SK-N-MC (cell line): ENCODE measurements at regions not wholly inside any gene's neighbourhood (a gene's known extent, or its start where the extent isn't known, plus 50 kb on each side); places are given as distances from the start of the nearest gene placed in this dataset.

Experiments used
- DNase-seq: peaks from one replicate; pipeline ENCODE4 v3.0.0-alpha.2; 2011; ENCODE audit warnings: low read depth, low spot score
- H3K27ac ChIP-seq: fragments of 200-600 bp; sonication (generic); 2 replicates; pipeline ENCODE4 v1.5.1; 2016; ENCODE audit warnings: mixed run types
- H3K36me3 ChIP-seq: fragments of 200-600 bp; sonication (generic); 2 replicates; pipeline ENCODE4 v1.6.1; 2017; ENCODE audit warnings: antibody characterized with exemption, low read length, mixed read lengths; ENCODE audit not compliant: insufficient read depth
- H3K4me3 ChIP-seq: fragments of 200-600 bp; sonication (generic); 2 replicates; pipeline ENCODE4 v1.5.1; 2016
- H3K9ac ChIP-seq: fragments of 200-600 bp; sonication (generic); 2 replicates; pipeline ENCODE4 v1.8.0; 2017; ENCODE audit warnings: mixed run types, mixed read lengths; ENCODE audit not compliant: insufficient read length
- H3K9me3 ChIP-seq: fragments of 200-600 bp; sonication (generic); 2 replicates; pipeline ENCODE4 v1.6.1; 2017; ENCODE audit warnings: low read depth, mild to moderate bottlenecking, antibody characterized with exemption, low read length, moderate library complexity, mixed read lengths
- EZH2 ChIP-seq: fragments of 200-600 bp; sonication (generic); IDR thresholded peaks from one replicate; pipeline ENCODE4 v1.6.1; 2017; ENCODE audit warnings: antibody characterized with exemption
- FOXP2 ChIP-seq: optimal IDR thresholded peaks from 2 replicates; pipeline ENCODE3; 2011; ENCODE audit warnings: mild to moderate bottlenecking, moderate library complexity; ENCODE audit not compliant: insufficient read depth; ENCODE audit errors: extremely low read length, control extremely low read depth
- POLR2AphosphoS5 ChIP-seq: IDR thresholded peaks from 2 replicates; pipeline ENCODE4 v1.6.1; 2012; ENCODE audit warnings: mild to moderate bottlenecking, low read depth, low read length, borderline replicate concordance

GRCh38 chr18:27899893-27900292 lies 277.0 kb downstream of the CDH2 start:
- TF ChIP-seq FOXP2 = no peak
- TF ChIP-seq EZH2 = no peak
- TF ChIP-seq POLR2AphosphoS5 = no peak

GRCh38 chr18:27894746-27895145 lies 282.2 kb downstream of the CDH2 start:
- no peaks in the 10 kb centered on the region for H3K36me3 ChIP-seq
- TF ChIP-seq FOXP2 = no peak
- TF ChIP-seq EZH2 = no peak
- no peak for TF ChIP-seq POLR2AphosphoS5
- no peak overlapping the region for H3K27ac ChIP-seq
- no peak for DNase-seq
- H3K9ac ChIP-seq = no peak overlapping the region
- no peaks in the 10 kb centered on the region for H3K9me3 ChIP-seq
- H3K4me3 ChIP-seq = no peak overlapping the region

More at GRCh38 chr18:27899893-27900292, 277.0 kb downstream of the CDH2 start:
- DNase-seq = no peak
- H3K36me3 ChIP-seq = no peaks in the 10 kb centered on the region
- H3K9ac ChIP-seq = no peak overlapping the region
- H3K9me3 ChIP-seq = no peaks in the 10 kb centered on the region
- H3K4me3 ChIP-seq = no peak overlapping the region
- H3K27ac ChIP-seq = no peak overlapping the region

GRCh38 chr18:27887711-27888495 lies 289.0 kb downstream of the CDH2 start:
- TF ChIP-seq EZH2 (no peak), FOXP2 (no peak), POLR2AphosphoS5 (no peak)
- H3K27ac ChIP-seq = no peak overlapping the region

GRCh38 chr18:27887287-27887686 lies 289.6 kb downstream of the CDH2 start:
- Histone ChIP-seq H3K9ac (no peak overlapping the region), H3K36me3 (no peaks in the 10 kb centered on the region), H3K27ac (no peak overlapping the region), H3K4me3 (no peak overlapping the region), H3K9me3 (no peaks in the 10 kb centered on the region)
- TF ChIP-seq FOXP2 (no peak), POLR2AphosphoS5 (no peak), EZH2 (no peak)
- DNase-seq = no peak

More at GRCh38 chr18:27887711-27888495, 289.0 kb downstream of the CDH2 start:
- H3K9me3 ChIP-seq = no peaks in the 10 kb centered on the region
- H3K4me3 ChIP-seq = no peak overlapping the region
- DNase-seq = no peak
- H3K9ac ChIP-seq = no peak overlapping the region
- no peaks in the 10 kb centered on the region for H3K36me3 ChIP-seq

- no peak for DNase-seq
- Histone ChIP-seq H3K36me3 (no peaks in the 10 kb centered on the region), H3K9me3 (no peaks in the 10 kb centered on the region), H3K4me3 (no peak overlapping the region), H3K9ac (no peak overlapping the region), H3K27ac (no peak overlapping the region)
- TF ChIP-seq POLR2AphosphoS5 (no peak), EZH2 (no peak), FOXP2 (no peak)
Measured at GRCh38 chr18:27879540-27879939, 297.4 kb downstream of the CDH2 start.

GRCh38 chr18:27871726-27872125 lies 305.2 kb downstream of the CDH2 start:
- Histone ChIP-seq H3K9ac (no peak overlapping the region), H3K9me3 (no peaks in the 10 kb centered on the region), H3K36me3 (no peaks in the 10 kb centered on the region), H3K4me3 (no peak overlapping the region), H3K27ac (no peak overlapping the region)
- no peak for TF ChIP-seq FOXP2
- DNase-seq = no peak

- TF ChIP-seq FOXP2 (no peak), POLR2AphosphoS5 (no peak), EZH2 (no peak)
- Histone ChIP-seq H3K9me3 (no peaks in the 10 kb centered on the region), H3K27ac (no peak overlapping the region), H3K36me3 (no peaks in the 10 kb centered on the region), H3K4me3 (no peak overlapping the region), H3K9ac (no peak overlapping the region)
- no peak for DNase-seq
Measured at GRCh38 chr18:27869735-27870134, 307.2 kb downstream of the CDH2 start.

- no peak for DNase-seq
- no peak overlapping the region for H3K9ac ChIP-seq
- H3K4me3 ChIP-seq = no peak overlapping the region
- H3K27ac ChIP-seq = no peak overlapping the region
- H3K36me3 ChIP-seq = no peaks in the 10 kb centered on the region
- no peaks in the 10 kb centered on the region for H3K9me3 ChIP-seq
- TF ChIP-seq FOXP2 (no peak), EZH2 (no peak), POLR2AphosphoS5 (no peak)
Measured at GRCh38 chr18:27865431-27865830, 311.5 kb downstream of the CDH2 start.

- no peaks in the 10 kb centered on the region for H3K36me3 ChIP-seq
Measured at GRCh38 chr18:27863780-27864430, 313.0 kb downstream of the CDH2 start.

More at GRCh38 chr18:27863780-27864430, 313.0 kb downstream of the CDH2 start:
- Histone ChIP-seq H3K27ac (no peak overlapping the region), H3K4me3 (no peak overlapping the region), H3K9me3 (no peaks in the 10 kb centered on the region), H3K9ac (no peak overlapping the region)
- DNase-seq = no peak
- TF ChIP-seq EZH2 (no peak), FOXP2 (no peak), POLR2AphosphoS5 (no peak)
